HepG2 (cell line): ENCODE measurements at regions not wholly inside any gene's neighbourhood (a gene's known extent, or its start where the extent isn't known, plus 50 kb on each side); places are given as distances from the start of the nearest gene placed in this dataset.

Experiments used
- ATAC-seq: fragments of 200-7000 bp; cut with Tn5 transposase; 3 replicates; pipeline ENCODE4 v1.9.1; 2020; ENCODE audit warnings: mild to moderate bottlenecking, moderate library complexity
- BruUV-seq: library from RNA; stranded (reverse); fragments of 400-500 nt; replicated peaks from 2 replicates; lab custom pipeline; 2021; lab: Mats Ljungman, UMichigan
- CTCF ChIA-PET: fragments of 300-600 bp; formaldehyde crosslinking; extraction: SDS; loops from one replicate; lab custom pipeline; 2021; ENCODE audit warnings: low total read pairs, inconsistent platforms, low intra/inter-chr PET ratio; lab: Yijun Ruan, JAX
- POLR2A ChIA-PET: fragments of 350-600 bp; sonication (Branson Sonifier 250); formaldehyde crosslinking; loops from one replicate; lab custom pipeline; 2020; ENCODE audit warnings: antibody characterized with exemption, inconsistent platforms; lab: Yijun Ruan, JAX
- DNase-seq: peaks from one replicate; pipeline ENCODE4 v3.0.0-alpha.2; 2015; ENCODE audit warnings: low spot score
- FAIRE-seq: peaks from 3 replicates; lab custom pipeline; 2011; peaks lifted over from hg19 to GRCh38; lab: Jason Lieb, UNC
- H2AFZ ChIP-seq: one replicate; pipeline ENCODE4 v1.6.1; 2011; ENCODE audit warnings: low read length, inconsistent platforms
- H3K27ac ChIP-seq: fragments of 300-600 bp; 3 replicates; pipeline ENCODE4 v1.8.0; 2011; ENCODE audit warnings: mixed run types, mild to moderate bottlenecking, mixed read lengths, low read length, inconsistent platforms; ENCODE audit not compliant: insufficient read depth; ENCODE audit errors: extremely low read length
- H3K27me3 ChIP-seq, 2 experiments: fragments of 200-600 bp in 1 of 2; 2 replicates in 1 of 2; 3 replicates in 1 of 2; pipeline versions ENCODE4 v1.6.0 to v1.8.0; 2011; ENCODE audit warnings: low read length in 2 of 2, mild to moderate bottlenecking in 2 of 2, moderate library complexity in 2 of 2, inconsistent platforms in 1 of 2; ENCODE audit not compliant: insufficient read depth in 2 of 2, control insufficient read depth in 1 of 2
- H3K36me3 ChIP-seq, 2 experiments: fragments of 200-600 bp in 1 of 2; replicated peaks in 1 of 2; 2 replicates in 1 of 2; 3 replicates in 1 of 2; pipeline versions ENCODE4 v1.5.1 to v1.8.0; 2011; ENCODE audit warnings: low read length in 2 of 2, inconsistent platforms in 1 of 2; ENCODE audit not compliant: insufficient read depth in 2 of 2, control insufficient read depth in 1 of 2
- H3K4me1 ChIP-seq: 2 replicates; pipeline ENCODE4 v1.5.1; 2012; ENCODE audit warnings: low read length, inconsistent platforms; ENCODE audit not compliant: insufficient read depth
- H3K4me2 ChIP-seq: 2 replicates; pipeline ENCODE4 v1.6.0; 2011; ENCODE audit warnings: low read depth, low read length, inconsistent platforms
- H3K4me3 ChIP-seq, 3 experiments: fragments of 200-600 bp in 1 of 3; sonication (generic), shearing (Covaris generic) in 1 of 3; replicated peaks in 1 of 3; 2 replicates each; pipeline ENCODE4 v1.5.1; 2011 to 2016; ENCODE audit warnings: low read length in 3 of 3, inconsistent platforms in 2 of 3, low read depth in 2 of 3, mild to moderate bottlenecking in 2 of 3, control low read depth in 1 of 3, mixed read lengths in 1 of 3; ENCODE audit not compliant: insufficient read depth in 1 of 3
- H3K79me2 ChIP-seq: one replicate; pipeline ENCODE4 v1.6.1; 2011; ENCODE audit warnings: low read length, inconsistent platforms; ENCODE audit not compliant: insufficient read depth
- H3K9ac ChIP-seq: 2 replicates; pipeline ENCODE4 v1.6.0; 2011; ENCODE audit warnings: mild to moderate bottlenecking, low read depth, low read length, inconsistent platforms; ENCODE audit not compliant: insufficient read depth
- H3K9me3 ChIP-seq: 2 replicates; pipeline ENCODE4 v1.5.1; 2012; ENCODE audit warnings: mild to moderate bottlenecking, low read length
- H4K20me1 ChIP-seq: 2 replicates; pipeline ENCODE4 v1.6.0; 2011; ENCODE audit warnings: inconsistent platforms, mild to moderate bottlenecking, low read length, moderate library complexity; ENCODE audit not compliant: insufficient read depth
- CREM ChIP-seq, 2 experiments: sonication (generic) in 1 of 2; formaldehyde crosslinking in 1 of 2; IDR thresholded peaks; 2 replicates each; pipeline versions ENCODE4 v1.4.0 to v1.6.1; 2016 to 2020; ENCODE audit warnings: antibody characterized with exemption in 1 of 2, mild to moderate bottlenecking in 1 of 2, missing genetic modification reagents in 1 of 2
- PTBP1 ChIP-seq: fragments of 200-400 bp; formaldehyde crosslinking; IDR thresholded peaks from 2 replicates; pipeline ENCODE4 v1.6.1; 2018; ENCODE audit warnings: low read length, low read depth; ENCODE audit not compliant: poor library complexity, severe bottlenecking
- SMAD3 ChIP-seq: sonication (generic); formaldehyde crosslinking; IDR thresholded peaks from 2 replicates; pipeline ENCODE4 v1.4.0; 2020; ENCODE audit warnings: missing genetic modification reagents
- ZC3H13 ChIP-seq: sonication (generic); formaldehyde crosslinking; IDR thresholded peaks from 2 replicates; pipeline ENCODE4 v1.8.1; 2023; ENCODE audit warnings: mild to moderate bottlenecking, missing genetic modification reagents, moderate library complexity
- WGBS: methylation state at CpG from one replicate; pipeline ENCODE4 v1.1.6; 2017; ENCODE audit warnings: low lambda C conversion rate; 5-methylcytosine and 5-hydroxymethylcytosine counted together
- in situ Hi-C: cut with HindIII; loops from 2 replicates; pipeline ENCODE4 v1.10.0; 2017; ENCODE audit warnings: low pct_unique_long_range_greater_than_20kb; ENCODE audit not compliant: extremely low pct_ligation_motif_present
- intact Hi-C: fragments of 100-400 bp; cut with micrococcal nuclease; formaldehyde crosslinking; loops from one replicate; pipeline ENCODE4 v1.10.0; 2022; ENCODE audit not compliant: unreplicated experiment
- TF ChIP-seq, protein P1 (sequence below): sonication (generic); formaldehyde crosslinking; conservative IDR thresholded peaks from 2 replicates; pipeline ENCODE4 v1.8.1; 2023; ENCODE audit warnings: missing genetic modification reagents
- TF ChIP-seq, protein P2 (sequence below): sonication (generic); formaldehyde crosslinking; IDR thresholded peaks from 2 replicates; pipeline ENCODE4 v1.5.0; 2020; ENCODE audit warnings: missing genetic modification reagents
- TF ChIP-seq, protein P3 (sequence below): sonication (generic); formaldehyde crosslinking; IDR thresholded peaks from 2 replicates; pipeline ENCODE4 v1.4.0; 2020; ENCODE audit warnings: mild to moderate bottlenecking, missing genetic modification reagents

DNA sequence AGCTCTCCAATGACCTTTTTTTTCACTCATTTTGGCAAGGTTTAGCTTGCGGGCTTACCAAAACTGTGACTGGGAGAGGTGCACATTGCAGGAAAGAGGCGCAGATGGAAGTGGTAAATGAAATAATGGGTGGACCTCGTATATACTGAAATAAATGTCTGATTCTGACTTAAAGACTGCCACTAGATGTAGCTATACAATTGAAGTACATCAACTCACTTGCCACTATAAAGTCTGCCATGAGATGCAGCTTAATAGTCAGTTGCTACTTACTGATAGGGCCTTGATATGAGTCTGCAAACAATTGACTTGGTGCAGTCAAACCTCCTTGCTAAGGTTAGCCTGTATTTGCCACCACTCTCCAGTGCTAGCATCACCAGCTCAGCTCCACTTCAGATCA lies 525.9 kb upstream of the MBL2 start (continued):
- no peak for TF ChIP-seq ZC3H13 (CRISPR knock-in tag)

DNA sequence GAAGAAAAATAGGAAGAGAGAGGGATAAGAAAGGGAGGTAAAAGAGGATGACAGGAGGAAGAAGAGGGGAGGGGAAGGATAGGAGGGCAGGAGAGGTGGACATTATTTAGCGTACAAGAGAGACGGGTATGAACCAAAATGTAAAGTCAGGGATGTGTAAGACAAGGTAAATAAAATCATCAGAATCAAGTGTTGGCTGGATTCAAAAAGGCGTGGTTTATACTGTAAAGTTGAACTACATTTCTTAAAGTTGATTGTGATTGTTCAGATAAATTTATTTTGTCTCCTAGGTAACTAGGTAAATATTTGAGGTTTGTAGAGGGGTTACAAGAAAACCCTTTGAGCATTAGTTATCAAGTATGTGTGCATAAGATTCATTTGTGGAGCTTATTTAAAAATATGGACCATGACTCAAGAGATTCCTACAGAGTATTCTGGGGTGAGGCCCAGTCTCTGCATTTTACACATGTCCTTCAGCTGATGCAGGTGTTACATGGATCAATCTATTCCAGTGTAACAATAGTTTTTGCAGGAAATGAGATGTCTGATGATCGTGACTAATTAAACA lies 512.1 kb upstream of the MBL2 start:
- POLR2A ChIA-PET, result no interaction called here
- BruUV-seq, result no TSS peak
- H3K9me3 ChIP-seq, result no peaks in the 10 kb centered on the region
- no peaks in the 10 kb centered on the region for H4K20me1 ChIP-seq
- H3K27me3 ChIP-seq, result no peaks in the 10 kb centered on the region
- CTCF ChIA-PET, result no interaction called here
- DNase-seq (no peak), ATAC-seq (no peak), FAIRE-seq (no peak)
- H2AFZ ChIP-seq, result no peak overlapping the region
- no peak overlapping the region for H3K9ac ChIP-seq
- intact Hi-C loops (no loop called here), in situ Hi-C loops (no loop called here)
- no peak overlapping the region for H3K4me2 ChIP-seq
- no peaks in the 10 kb centered on the region for H3K79me2 ChIP-seq
- 26% methylated on average over 4 of the region's 4 CpGs for WGBS
- H3K4me1 ChIP-seq, result no peaks in the 10 kb centered on the region
- H3K36me3 ChIP-seq, result no peaks in the 10 kb centered on the region
- TF ChIP-seq, protein P1, sequence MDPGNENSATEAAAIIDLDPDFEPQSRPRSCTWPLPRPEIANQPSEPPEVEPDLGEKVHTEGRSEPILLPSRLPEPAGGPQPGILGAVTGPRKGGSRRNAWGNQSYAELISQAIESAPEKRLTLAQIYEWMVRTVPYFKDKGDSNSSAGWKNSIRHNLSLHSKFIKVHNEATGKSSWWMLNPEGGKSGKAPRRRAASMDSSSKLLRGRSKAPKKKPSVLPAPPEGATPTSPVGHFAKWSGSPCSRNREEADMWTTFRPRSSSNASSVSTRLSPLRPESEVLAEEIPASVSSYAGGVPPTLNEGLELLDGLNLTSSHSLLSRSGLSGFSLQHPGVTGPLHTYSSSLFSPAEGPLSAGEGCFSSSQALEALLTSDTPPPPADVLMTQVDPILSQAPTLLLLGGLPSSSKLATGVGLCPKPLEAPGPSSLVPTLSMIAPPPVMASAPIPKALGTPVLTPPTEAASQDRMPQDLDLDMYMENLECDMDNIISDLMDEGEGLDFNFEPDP (CRISPR knock-in tag), result no peak
- TF ChIP-seq CREM (IDR thresholded peaks at IDR 0.05) (no peak), CREM (CRISPR knock-in tag; IDR thresholded peaks at IDR 0.05) (no peak)
- no peak overlapping the region for H3K27ac ChIP-seq
- no peak overlapping the region for H3K4me3 ChIP-seq

DNA sequence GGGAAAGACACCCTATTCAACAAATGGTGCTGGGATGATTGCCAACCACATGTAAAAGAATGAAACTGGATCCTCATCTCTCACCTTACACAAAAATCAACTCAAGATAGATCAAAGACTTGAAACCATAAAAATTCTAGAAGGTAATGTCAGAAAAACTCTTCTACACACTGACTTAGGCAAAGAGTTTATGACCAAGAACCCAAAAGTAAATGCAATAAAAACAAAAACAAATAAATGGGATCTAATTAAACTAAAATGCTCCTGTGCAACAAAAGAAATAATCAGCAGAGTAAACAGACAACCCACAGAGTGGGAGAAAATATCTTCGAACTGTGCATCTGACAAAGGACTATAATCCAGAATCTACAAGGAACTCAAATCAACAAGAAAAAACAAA lies 504.2 kb upstream of the MBL2 start:
- Histone ChIP-seq H3K79me2 (no peaks in the 10 kb centered on the region), H3K9ac (no peak overlapping the region), H3K9me3 (no peaks in the 10 kb centered on the region), H3K4me3 (no peak overlapping the region), H2AFZ (no peak overlapping the region), H4K20me1 (no peaks in the 10 kb centered on the region), H3K36me3 (no peaks in the 10 kb centered on the region), H3K27ac (no peak overlapping the region), H3K4me2 (no peak overlapping the region), H3K4me1 (no peaks in the 10 kb centered on the region), H3K27me3 (no peaks in the 10 kb centered on the region)
- ATAC-seq (no peak), FAIRE-seq (no peak), DNase-seq (no peak)
- TF ChIP-seq SMAD3 (no peak), PTBP1 (no peak)
- TF ChIP-seq, protein P2, sequence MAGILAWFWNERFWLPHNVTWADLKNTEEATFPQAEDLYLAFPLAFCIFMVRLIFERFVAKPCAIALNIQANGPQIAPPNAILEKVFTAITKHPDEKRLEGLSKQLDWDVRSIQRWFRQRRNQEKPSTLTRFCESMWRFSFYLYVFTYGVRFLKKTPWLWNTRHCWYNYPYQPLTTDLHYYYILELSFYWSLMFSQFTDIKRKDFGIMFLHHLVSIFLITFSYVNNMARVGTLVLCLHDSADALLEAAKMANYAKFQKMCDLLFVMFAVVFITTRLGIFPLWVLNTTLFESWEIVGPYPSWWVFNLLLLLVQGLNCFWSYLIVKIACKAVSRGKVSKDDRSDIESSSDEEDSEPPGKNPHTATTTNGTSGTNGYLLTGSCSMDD (CRISPR knock-in tag), result no peak
- TF ChIP-seq, protein P3, sequence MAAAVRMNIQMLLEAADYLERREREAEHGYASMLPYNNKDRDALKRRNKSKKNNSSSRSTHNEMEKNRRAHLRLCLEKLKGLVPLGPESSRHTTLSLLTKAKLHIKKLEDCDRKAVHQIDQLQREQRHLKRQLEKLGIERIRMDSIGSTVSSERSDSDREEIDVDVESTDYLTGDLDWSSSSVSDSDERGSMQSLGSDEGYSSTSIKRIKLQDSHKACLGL (CRISPR knock-in tag), result no peak
- 6% methylated on average over 1 of the region's 1 CpG for WGBS
- ChIA-PET CTCF (no interaction called here), POLR2A (no interaction called here)
- intact Hi-C loops (loop anchor here (5.0 kb wide), 1 partner anchor 324 kb away; no protein-coding TSS in a partner anchor), in situ Hi-C loops (no loop called here)
- no TSS peak for BruUV-seq
